SK-N-SH (cell line): ENCODE measurements at regions not wholly inside any gene's neighbourhood (a gene's known extent, or its start where the extent isn't known, plus 50 kb on each side); places are given as distances from the start of the nearest gene placed in this dataset.

Source experiments
- CHD2 ChIP-seq: fragments of 150-350 bp; IDR thresholded peaks from 2 replicates; pipeline ENCODE4 v1.6.1; 2018; ENCODE audit warnings: low read length; ENCODE audit not compliant: partially characterized antibody
- EP300 ChIP-seq, 2 experiments: IDR thresholded peaks; 2 replicates each; pipeline versions ENCODE4 v1.4.0 to v1.6.1; 2012; ENCODE audit warnings: borderline replicate concordance in 1 of 2, low read depth in 1 of 2, low read length in 1 of 2
- EZH2phosphoT487 ChIP-seq: fragments of 200-600 bp; sonication (generic); IDR thresholded peaks from 2 replicates; pipeline ENCODE4 v1.6.1; 2017; ENCODE audit warnings: low read depth, mixed run types, mild to moderate bottlenecking, antibody characterized with exemption, moderate library complexity, borderline replicate concordance
- GABPA ChIP-seq: IDR thresholded peaks from 2 replicates; pipeline ENCODE4 v1.4.0; 2012; ENCODE audit warnings: low read depth, mild to moderate bottlenecking
- MAX ChIP-seq: IDR thresholded peaks from 2 replicates; pipeline ENCODE4 v1.4.0; 2012; ENCODE audit warnings: low read depth
- PBX3 ChIP-seq: IDR thresholded peaks from 2 replicates; pipeline ENCODE4; 2012
- TCF12 ChIP-seq: IDR thresholded peaks from 2 replicates; pipeline ENCODE4 v1.4.0; 2012
- TEAD4 ChIP-seq: IDR thresholded peaks from 2 replicates; pipeline ENCODE4 v1.4.0; 2012; ENCODE audit warnings: mild to moderate bottlenecking, borderline replicate concordance; ENCODE audit not compliant: insufficient read depth
- YY1 ChIP-seq: IDR thresholded peaks from 2 replicates; pipeline ENCODE4 v1.4.0; 2012; ENCODE audit warnings: low read depth, mild to moderate bottlenecking
- TF ChIP-seq, protein P1 (sequence below): fragments of 200-600 bp; sonication (generic); IDR thresholded peaks from 2 replicates; pipeline ENCODE4 v1.6.1; 2017; ENCODE audit warnings: antibody characterized with exemption, mild to moderate bottlenecking, moderate library complexity
- TF ChIP-seq, protein P2 (sequence below): IDR thresholded peaks from 2 replicates; pipeline ENCODE4 v1.4.0; 2012; ENCODE audit warnings: low read depth, borderline replicate concordance

- TF ChIP-seq CHD2 = no peak
- TF ChIP-seq TCF12 = no peak
- TF ChIP-seq, protein P1, sequence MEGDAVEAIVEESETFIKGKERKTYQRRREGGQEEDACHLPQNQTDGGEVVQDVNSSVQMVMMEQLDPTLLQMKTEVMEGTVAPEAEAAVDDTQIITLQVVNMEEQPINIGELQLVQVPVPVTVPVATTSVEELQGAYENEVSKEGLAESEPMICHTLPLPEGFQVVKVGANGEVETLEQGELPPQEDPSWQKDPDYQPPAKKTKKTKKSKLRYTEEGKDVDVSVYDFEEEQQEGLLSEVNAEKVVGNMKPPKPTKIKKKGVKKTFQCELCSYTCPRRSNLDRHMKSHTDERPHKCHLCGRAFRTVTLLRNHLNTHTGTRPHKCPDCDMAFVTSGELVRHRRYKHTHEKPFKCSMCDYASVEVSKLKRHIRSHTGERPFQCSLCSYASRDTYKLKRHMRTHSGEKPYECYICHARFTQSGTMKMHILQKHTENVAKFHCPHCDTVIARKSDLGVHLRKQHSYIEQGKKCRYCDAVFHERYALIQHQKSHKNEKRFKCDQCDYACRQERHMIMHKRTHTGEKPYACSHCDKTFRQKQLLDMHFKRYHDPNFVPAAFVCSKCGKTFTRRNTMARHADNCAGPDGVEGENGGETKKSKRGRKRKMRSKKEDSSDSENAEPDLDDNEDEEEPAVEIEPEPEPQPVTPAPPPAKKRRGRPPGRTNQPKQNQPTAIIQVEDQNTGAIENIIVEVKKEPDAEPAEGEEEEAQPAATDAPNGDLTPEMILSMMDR = no peak
- TF ChIP-seq PBX3 = no peak
- no peak for TF ChIP-seq EZH2phosphoT487
- TF ChIP-seq MAX = no peak
- TF ChIP-seq, protein P2, sequence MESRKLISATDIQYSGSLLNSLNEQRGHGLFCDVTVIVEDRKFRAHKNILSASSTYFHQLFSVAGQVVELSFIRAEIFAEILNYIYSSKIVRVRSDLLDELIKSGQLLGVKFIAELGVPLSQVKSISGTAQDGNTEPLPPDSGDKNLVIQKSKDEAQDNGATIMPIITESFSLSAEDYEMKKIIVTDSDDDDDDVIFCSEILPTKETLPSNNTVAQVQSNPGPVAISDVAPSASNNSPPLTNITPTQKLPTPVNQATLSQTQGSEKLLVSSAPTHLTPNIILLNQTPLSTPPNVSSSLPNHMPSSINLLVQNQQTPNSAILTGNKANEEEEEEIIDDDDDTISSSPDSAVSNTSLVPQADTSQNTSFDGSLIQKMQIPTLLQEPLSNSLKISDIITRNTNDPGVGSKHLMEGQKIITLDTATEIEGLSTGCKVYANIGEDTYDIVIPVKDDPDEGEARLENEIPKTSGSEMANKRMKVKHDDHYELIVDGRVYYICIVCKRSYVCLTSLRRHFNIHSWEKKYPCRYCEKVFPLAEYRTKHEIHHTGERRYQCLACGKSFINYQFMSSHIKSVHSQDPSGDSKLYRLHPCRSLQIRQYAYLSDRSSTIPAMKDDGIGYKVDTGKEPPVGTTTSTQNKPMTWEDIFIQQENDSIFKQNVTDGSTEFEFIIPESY = no peak
- TF ChIP-seq TEAD4 = no peak
- no peak for TF ChIP-seq GABPA
- no peak for TF ChIP-seq EP300 (IDR thresholded peaks at IDR 0.05; ENCODE audit: borderline replicate concordance in 1 of 2, low read depth in 1 of 2, low read length in 1 of 2)
- no peak for TF ChIP-seq YY1
Measured at GRCh38 chr5:153403470-153403869, 87.0 kb upstream of the GRIA1 start.
